ENCODE measurements at regions not wholly inside any gene's neighbourhood (a gene's known extent, or its start where the extent isn't known, plus 50 kb on each side); places are given as distances from the start of the nearest gene placed in this dataset.
A peak's percentile ranks its signal among the peaks of the same experiment; 100 is the strongest.

- H3K23me2 ChIP-seq (ENCODE audit: insufficient read length, low read depth, low read length, poor library complexity, severe bottlenecking), result no peaks in the 10 kb centered on the region
- no peaks in the 10 kb centered on the region for H3K79me2 ChIP-seq (ENCODE audit: insufficient read depth, low read length)
- no peaks in the 10 kb centered on the region for H3K27me3 ChIP-seq (ENCODE audit: insufficient read depth, low read length)
- H4K5ac ChIP-seq (ENCODE audit: insufficient read length, low read depth, low read length), result no peak overlapping the region
- no peak overlapping the region for H3K14ac ChIP-seq (ENCODE audit: insufficient read depth, low read length)
- no peak overlapping the region for H3K4ac ChIP-seq (ENCODE audit: low read depth, low read length)
- H3T11ph ChIP-seq (ENCODE audit: low read length), result no peak overlapping the region
- H3K9ac ChIP-seq (ENCODE audit: extremely low read depth, insufficient read length, low read length), result no peak overlapping the region
- H2AFZ ChIP-seq (ENCODE audit: low read length), result no peak overlapping the region
- H2BK5ac ChIP-seq (ENCODE audit: insufficient read length, low read length), result no peak overlapping the region
- Mint-ChIP-seq H3K4me1 (peaks cover 6 to 14% of the 10 kb centered on the region in 2 experiments), H3K36me3 (ENCODE audit: insufficient read depth in 1 of 3, low read depth in 3 of 3) (peaks cover 7 to 23% (median 15%) of the 10 kb centered on the region in 3 experiments), H3K27me3 (ENCODE audit: low read depth) (peaks cover 7% of the 10 kb centered on the region), H3K9me3 (peaks cover 74 to 77% of the 10 kb centered on the region in 2 experiments), H3K4me3 (no peak overlapping the region), H3K27ac (no peak overlapping the region)
- TF ChIP-seq CTCF (conservative IDR thresholded peaks at IDR 0.05), result no peak
- no peak overlapping the region for H2BK12ac ChIP-seq (ENCODE audit: insufficient read length, low read depth, low read length)
- no peak overlapping the region for H2BK15ac ChIP-seq (ENCODE audit: low read depth, low read length)
- H3K27ac ChIP-seq (ENCODE audit: insufficient read length, low read depth, low read length), result no peak overlapping the region
- peaks cover 25% of the 10 kb centered on the region for H3K9me3 ChIP-seq (ENCODE audit: control insufficient read depth, low read depth, low read length)
- H3K56ac ChIP-seq (ENCODE audit: insufficient read length, low read depth, low read length), result no peak overlapping the region
- H4K91ac ChIP-seq (ENCODE audit: insufficient read length, low read depth, low read length), result no peak overlapping the region
- H3K4me2 ChIP-seq (ENCODE audit: insufficient read depth, insufficient read length, low read length), result no peak overlapping the region
- H4K20me1 ChIP-seq (ENCODE audit: control insufficient read depth, insufficient read depth, insufficient read length), result no peaks in the 10 kb centered on the region
- no peak overlapping the region for H2AK5ac ChIP-seq (ENCODE audit: insufficient read length, low read length)
- no peaks in the 10 kb centered on the region for H3K79me1 ChIP-seq (ENCODE audit: insufficient read depth, low read depth, low read length, poor library complexity, severe bottlenecking)
- H3K18ac ChIP-seq (ENCODE audit: insufficient read length, low read depth, low read length), result no peak overlapping the region
- peak; percentile 40 for DNase-seq
- H2BK20ac ChIP-seq (ENCODE audit: low read depth, low read length, poor library complexity, severe bottlenecking), result no peak overlapping the region
- no peak overlapping the region for H2BK120ac ChIP-seq (ENCODE audit: low read depth, low read length, poor library complexity, severe bottlenecking)
- H3K23ac ChIP-seq (ENCODE audit: insufficient read length, low read depth, low read length), result no peak overlapping the region
- no peaks in the 10 kb centered on the region; the same call in 1 of the 2 replicates for H3K4me1 ChIP-seq (ENCODE audit: insufficient read depth, low read length)
- H4K8ac ChIP-seq (replicated peaks; ENCODE audit: insufficient read length, low read depth, low read length), result no peak overlapping the region
- WGBS (ENCODE audit: extremely low coverage, insufficient read length, low lambda C conversion rate), result no CpG with 5 or more reads among the region's 1 CpG
Observed at GRCh38 chrX:51192104-51192503, 140.5 kb upstream of the NUDT10 start.
